Muscle of leg (tissue), 3 donors: ENCODE measurements at regions not wholly inside any gene's neighbourhood (a gene's known extent, or its start where the extent isn't known, plus 50 kb on each side); places are given as distances from the start of the nearest gene placed in this dataset.
A peak's percentile ranks its signal among the peaks of the same experiment; 100 is the strongest.

Source experiments
- DNase-seq: peaks from one replicate; pipeline ENCODE4 v3.0.0; 2013
- H3K27ac ChIP-seq: one replicate; pipeline ENCODE4 v1.5.1; 2013; ENCODE audit warnings: mild to moderate bottlenecking, low read length, control low read depth
- H3K27me3 ChIP-seq: one replicate; pipeline ENCODE4 v1.6.1; 2013; ENCODE audit warnings: low read length; ENCODE audit not compliant: control insufficient read depth, insufficient read depth
- H3K36me3 ChIP-seq: one replicate; pipeline ENCODE4 v1.6.1; 2013; ENCODE audit warnings: low read length; ENCODE audit not compliant: control insufficient read depth, insufficient read depth
- H3K4me1 ChIP-seq: one replicate; pipeline ENCODE4 v1.6.1; 2013; ENCODE audit warnings: low read length; ENCODE audit not compliant: control insufficient read depth, insufficient read depth
- H3K4me3 ChIP-seq: one replicate; pipeline ENCODE4 v1.5.1; 2013; ENCODE audit warnings: low read length, control low read depth
- H3K9me3 ChIP-seq: replicated peaks from 2 replicates; pipeline ENCODE4 v1.6.1; 2013; ENCODE audit warnings: low read depth, low read length; ENCODE audit not compliant: control insufficient read depth
- WGBS: methylation state at CpG from one replicate; pipeline ENCODE4 v1.1.5; 2013; ENCODE audit warnings: missing lambda C conversion rate; ENCODE audit not compliant: insufficient coverage; 5-methylcytosine and 5-hydroxymethylcytosine counted together

- peak overlapping the region; percentile 48 for H3K27ac ChIP-seq
- DNase-seq: peak; percentile 48
Observed at GRCh38 chr5:143671674-143672569, 140.0 kb upstream of the HMHB1 start.

GRCh38 chr5:143671021-143671420 is 140.9 kb upstream of the HMHB1 start:
- peak; percentile 55 for DNase-seq
- Histone ChIP-seq H3K27me3 (no peaks in the 10 kb centered on the region), H3K27ac (peak overlapping the region; percentile 22), H3K36me3 (no peaks in the 10 kb centered on the region), H3K4me1 (peaks cover 19% of the 10 kb centered on the region), H3K4me3 (no peak overlapping the region), H3K9me3 (peaks cover 6% of the 10 kb centered on the region)
- WGBS: no CpG with 5 or more reads among the region's 5 CpGs

More at GRCh38 chr5:143671674-143672569, 140.0 kb upstream of the HMHB1 start:
- Histone ChIP-seq H3K27me3 (no peaks in the 10 kb centered on the region), H3K4me1 (peaks cover 19% of the 10 kb centered on the region), H3K36me3 (no peaks in the 10 kb centered on the region), H3K4me3 (no peak overlapping the region), H3K9me3 (peaks cover 6% of the 10 kb centered on the region)
- WGBS: no CpG with 5 or more reads among the region's 5 CpGs

GRCh38 chr5:143665866-143666265 is 146.1 kb upstream of the HMHB1 start:
- no peak overlapping the region for H3K4me3 ChIP-seq
- H3K27ac ChIP-seq: no peak overlapping the region
- peaks cover 3% of the 10 kb centered on the region for H3K4me1 ChIP-seq
- H3K27me3 ChIP-seq: no peaks in the 10 kb centered on the region
- WGBS: no CpG with 5 or more reads among the region's 4 CpGs
- no peak for DNase-seq
- H3K9me3 ChIP-seq: peaks cover 6% of the 10 kb centered on the region
- no peaks in the 10 kb centered on the region for H3K36me3 ChIP-seq

- DNase-seq: no peak
- Histone ChIP-seq H3K4me3 (no peak overlapping the region), H3K27ac (no peak overlapping the region), H3K9me3 (no peaks in the 10 kb centered on the region), H3K27me3 (no peaks in the 10 kb centered on the region), H3K36me3 (no peaks in the 10 kb centered on the region), H3K4me1 (no peaks in the 10 kb centered on the region)
- WGBS: 80% methylated on average over 1 of the region's 2 CpGs
Observed at GRCh38 chr5:143664623-143665022, 147.3 kb upstream of the HMHB1 start.

GRCh38 chr5:143663872-143664271 is 148.1 kb upstream of the HMHB1 start:
- H3K27me3 ChIP-seq: no peaks in the 10 kb centered on the region
- no peaks in the 10 kb centered on the region for H3K9me3 ChIP-seq
- DNase-seq: no peak
- H3K4me1 ChIP-seq: no peaks in the 10 kb centered on the region
- WGBS: 100% methylated on average over 1 of the region's 2 CpGs
- H3K27ac ChIP-seq: no peak overlapping the region
- no peak overlapping the region for H3K4me3 ChIP-seq
- no peaks in the 10 kb centered on the region for H3K36me3 ChIP-seq

- no peaks in the 10 kb centered on the region for H3K9me3 ChIP-seq
- H3K27me3 ChIP-seq: no peaks in the 10 kb centered on the region
- H3K27ac ChIP-seq: no peak overlapping the region
- WGBS: no CpG with 5 or more reads among the region's 1 CpG
- no peak for DNase-seq
- H3K4me3 ChIP-seq: no peak overlapping the region
- H3K36me3 ChIP-seq: no peaks in the 10 kb centered on the region
- H3K4me1 ChIP-seq: peaks cover 3% of the 10 kb centered on the region
Observed at GRCh38 chr5:143662020-143662419, 149.9 kb upstream of the HMHB1 start.

GRCh38 chr5:143660625-143661024 is 151.3 kb upstream of the HMHB1 start:
- no peaks in the 10 kb centered on the region for H3K27me3 ChIP-seq
- H3K4me3 ChIP-seq: no peak overlapping the region
- no peaks in the 10 kb centered on the region for H3K9me3 ChIP-seq
- peaks cover 3% of the 10 kb centered on the region for H3K4me1 ChIP-seq
- WGBS: no CpG with 5 or more reads among the region's 2 CpGs
- no peak for DNase-seq
- no peaks in the 10 kb centered on the region for H3K36me3 ChIP-seq
- no peak overlapping the region for H3K27ac ChIP-seq

- Histone ChIP-seq H3K4me3 (no peak overlapping the region), H3K4me1 (peaks cover 3% of the 10 kb centered on the region), H3K27me3 (no peaks in the 10 kb centered on the region), H3K36me3 (no peaks in the 10 kb centered on the region), H3K9me3 (no peaks in the 10 kb centered on the region), H3K27ac (no peak overlapping the region)
- WGBS: no CpG with 5 or more reads among the region's 3 CpGs
- DNase-seq: no peak
Observed at GRCh38 chr5:143659599-143660238, 152.2 kb upstream of the HMHB1 start.

GRCh38 chr5:143658956-143659355 is 153.0 kb upstream of the HMHB1 start:
- no CpG with 5 or more reads among the region's 3 CpGs for WGBS
- H3K4me3 ChIP-seq: no peak overlapping the region
- DNase-seq: no peak
- peaks cover 1% of the 10 kb centered on the region for H3K9me3 ChIP-seq
- H3K36me3 ChIP-seq: no peaks in the 10 kb centered on the region
- no peaks in the 10 kb centered on the region for H3K27me3 ChIP-seq
- H3K4me1 ChIP-seq: peaks cover 3% of the 10 kb centered on the region
- no peak overlapping the region for H3K27ac ChIP-seq

- WGBS: 50% methylated on average over 1 of the region's 3 CpGs
- H3K4me1 ChIP-seq: peaks cover 3% of the 10 kb centered on the region
- peak; percentile 88 for DNase-seq
- peaks cover 2% of the 10 kb centered on the region for H3K9me3 ChIP-seq
- no peaks in the 10 kb centered on the region for H3K36me3 ChIP-seq
- H3K27ac ChIP-seq: no peak overlapping the region
- H3K27me3 ChIP-seq: no peaks in the 10 kb centered on the region
- no peak overlapping the region for H3K4me3 ChIP-seq
Observed at GRCh38 chr5:143657647-143658285, 154.2 kb upstream of the HMHB1 start.
